ENCODE measurements at regions not wholly inside any gene's neighbourhood (a gene's known extent, or its start where the extent isn't known, plus 50 kb on each side); places are given as distances from the start of the nearest gene placed in this dataset.

- TF ChIP-seq, protein P1, sequence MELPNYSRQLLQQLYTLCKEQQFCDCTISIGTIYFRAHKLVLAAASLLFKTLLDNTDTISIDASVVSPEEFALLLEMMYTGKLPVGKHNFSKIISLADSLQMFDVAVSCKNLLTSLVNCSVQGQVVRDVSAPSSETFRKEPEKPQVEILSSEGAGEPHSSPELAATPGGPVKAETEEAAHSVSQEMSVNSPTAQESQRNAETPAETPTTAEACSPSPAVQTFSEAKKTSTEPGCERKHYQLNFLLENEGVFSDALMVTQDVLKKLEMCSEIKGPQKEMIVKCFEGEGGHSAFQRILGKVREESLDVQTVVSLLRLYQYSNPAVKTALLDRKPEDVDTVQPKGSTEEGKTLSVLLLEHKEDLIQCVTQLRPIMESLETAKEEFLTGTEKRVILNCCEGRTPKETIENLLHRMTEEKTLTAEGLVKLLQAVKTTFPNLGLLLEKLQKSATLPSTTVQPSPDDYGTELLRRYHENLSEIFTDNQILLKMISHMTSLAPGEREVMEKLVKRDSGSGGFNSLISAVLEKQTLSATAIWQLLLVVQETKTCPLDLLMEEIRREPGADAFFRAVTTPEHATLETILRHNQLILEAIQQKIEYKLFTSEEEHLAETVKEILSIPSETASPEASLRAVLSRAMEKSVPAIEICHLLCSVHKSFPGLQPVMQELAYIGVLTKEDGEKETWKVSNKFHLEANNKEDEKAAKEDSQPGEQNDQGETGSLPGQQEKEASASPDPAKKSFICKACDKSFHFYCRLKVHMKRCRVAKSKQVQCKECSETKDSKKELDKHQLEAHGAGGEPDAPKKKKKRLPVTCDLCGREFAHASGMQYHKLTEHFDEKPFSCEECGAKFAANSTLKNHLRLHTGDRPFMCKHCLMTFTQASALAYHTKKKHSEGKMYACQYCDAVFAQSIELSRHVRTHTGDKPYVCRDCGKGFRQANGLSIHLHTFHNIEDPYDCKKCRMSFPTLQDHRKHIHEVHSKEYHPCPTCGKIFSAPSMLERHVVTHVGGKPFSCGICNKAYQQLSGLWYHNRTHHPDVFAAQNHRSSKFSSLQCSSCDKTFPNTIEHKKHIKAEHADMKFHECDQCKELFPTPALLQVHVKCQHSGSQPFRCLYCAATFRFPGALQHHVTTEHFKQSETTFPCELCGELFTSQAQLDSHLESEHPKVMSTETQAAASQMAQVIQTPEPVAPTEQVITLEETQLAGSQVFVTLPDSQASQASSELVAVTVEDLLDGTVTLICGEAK (IDR thresholded peaks at IDR 0.05): no peak
- TF ChIP-seq, protein P1 (CRISPR knock-in tag; IDR thresholded peaks at IDR 0.05): no peak
- TF ChIP-seq EHMT2 (IDR thresholded peaks at IDR 0.05): no peak
- no peak for TF ChIP-seq CBFB (CRISPR knock-in tag; IDR thresholded peaks at IDR 0.05)
- TF ChIP-seq ERF (CRISPR knock-in tag; IDR thresholded peaks at IDR 0.05): no peak
- TF ChIP-seq TCF7L2 (IDR thresholded peaks at IDR 0.05; ENCODE audit: low read depth, low read length): no peak
Observed at GRCh38 chr13:67854990-67855389, 624.9 kb upstream of the PCDH9 start (continued).

All from K562 (cell line).